HS-5 (cell line): ENCODE measurements at regions not wholly inside any gene's neighbourhood (a gene's known extent, or its start where the extent isn't known, plus 50 kb on each side); places are given as distances from the start of the nearest gene placed in this dataset.

ENCODE experiments used
- DNase-seq: peaks from one replicate; pipeline ENCODE4 v3.0.0-alpha.2; 2012; ENCODE audit warnings: low read depth

GRCh38 chr9:103757062-103757461 is 337.0 kb upstream of the SMC2 start:
- no peak for DNase-seq

- DNase-seq = no peak
Measured at GRCh38 chr9:103761466-103761865, 332.6 kb upstream of the SMC2 start.

DNA sequence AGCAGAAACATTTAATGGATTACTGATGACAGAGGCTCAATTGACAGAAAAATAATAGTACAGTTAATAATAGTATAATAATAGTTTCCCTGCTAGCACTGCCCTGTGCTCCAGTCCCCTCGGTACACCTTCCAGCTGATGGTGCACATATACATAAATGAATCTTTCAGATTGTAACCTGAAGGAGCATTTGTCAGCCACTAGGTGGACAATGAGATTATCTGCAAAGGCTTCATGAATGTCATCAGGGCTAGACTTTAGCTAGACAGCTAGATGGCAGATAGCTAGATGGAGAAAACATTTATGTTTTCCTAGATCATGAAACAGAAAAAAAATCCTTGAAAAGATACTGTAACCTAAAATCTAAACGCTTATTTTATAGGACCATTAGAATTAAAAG is 304.4 kb upstream of the SMC2 start:
- no peak for DNase-seq

DNA sequence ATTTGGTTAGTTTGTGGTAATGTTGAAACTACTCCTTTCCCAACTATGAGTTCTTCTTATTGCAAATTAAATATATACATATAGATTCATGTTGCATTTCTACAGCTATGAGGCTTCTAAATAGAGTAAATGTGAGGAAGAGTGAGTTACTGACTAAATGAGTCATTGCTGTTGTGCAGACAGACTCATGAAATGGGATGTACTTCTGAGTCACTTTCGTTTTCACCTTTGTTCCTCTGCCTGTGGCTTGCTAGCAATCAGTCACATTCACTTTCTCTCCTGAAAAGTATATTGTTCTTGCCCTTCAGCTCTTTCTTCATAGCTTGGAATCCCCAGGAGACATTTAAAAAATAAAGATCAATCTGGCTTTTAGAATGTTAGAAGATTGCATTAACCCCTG is 295.5 kb upstream of the SMC2 start:
- DNase-seq = peak; percentile 73

DNA sequence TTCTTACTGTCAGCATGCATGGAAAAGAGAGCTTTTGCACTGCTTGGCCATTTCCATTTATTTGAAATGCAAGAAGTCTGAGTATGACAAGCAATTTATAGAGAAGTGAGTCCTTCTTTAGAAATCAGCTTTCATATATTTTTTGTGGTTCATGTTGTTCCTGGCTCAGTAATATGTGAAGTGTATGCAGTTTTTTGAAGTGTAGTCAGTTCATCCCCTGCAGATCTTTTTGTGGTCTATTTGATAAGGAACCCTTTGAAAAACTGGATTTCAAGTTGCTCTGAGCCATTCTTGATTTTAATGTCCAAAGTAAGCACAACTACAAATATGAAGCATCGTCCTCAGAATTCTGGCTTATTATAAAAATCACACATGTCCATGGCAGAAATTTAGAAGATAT is 294.1 kb upstream of the SMC2 start:
- DNase-seq = no peak

DNA sequence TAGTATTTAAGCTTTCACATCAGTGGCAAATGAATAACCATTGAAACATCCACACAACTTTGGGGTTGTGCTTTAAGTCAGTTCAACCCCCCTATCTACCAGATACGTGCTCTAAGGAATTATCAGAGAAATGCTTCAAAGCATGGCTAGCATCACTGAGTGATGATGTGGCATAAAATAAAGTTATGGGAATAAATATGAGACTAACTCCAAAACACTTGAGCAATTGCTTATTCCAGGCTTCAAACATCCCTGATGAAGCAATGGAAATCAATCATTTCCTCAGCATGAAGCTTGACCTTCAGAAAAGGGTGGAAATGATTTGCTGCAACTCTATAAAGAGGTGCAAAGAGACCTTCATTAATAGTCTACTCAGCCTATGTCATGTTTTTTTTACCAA is 292.0 kb upstream of the SMC2 start:
- peak; percentile 63 for DNase-seq

GRCh38 chr9:103803245-103803644 is 290.9 kb upstream of the SMC2 start:
- no peak for DNase-seq

DNA sequence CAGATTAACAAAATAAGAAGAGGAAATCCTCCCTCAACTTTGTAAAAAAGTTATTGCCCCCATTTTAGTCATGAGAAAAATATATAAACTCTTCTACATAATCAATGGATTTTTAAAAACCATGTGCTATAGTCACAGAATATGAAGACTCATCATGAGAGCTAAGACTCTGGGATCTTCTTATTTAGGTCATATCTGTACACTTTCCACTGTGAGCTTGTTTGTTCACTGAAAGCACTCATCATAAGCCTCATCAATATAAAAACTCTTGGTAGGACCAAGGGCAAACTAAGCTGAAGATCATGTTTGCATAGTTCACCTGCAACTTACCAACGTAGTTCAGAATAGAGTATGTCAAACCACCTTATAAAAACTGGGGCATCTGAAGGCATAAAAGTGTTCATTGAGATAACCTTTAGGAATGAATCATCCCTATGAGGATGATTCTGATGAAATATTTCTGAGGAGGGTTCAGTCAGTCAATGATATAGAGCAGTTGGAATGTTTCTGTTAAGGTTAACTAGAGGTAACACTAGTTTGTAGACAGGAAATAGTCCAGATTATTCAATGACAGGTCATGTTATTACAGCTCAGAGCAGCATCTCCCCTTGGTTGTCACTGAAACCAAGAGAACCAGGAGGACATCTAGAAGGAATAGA is 289.9 kb upstream of the SMC2 start:
- DNase-seq = peak; percentile 84

DNA sequence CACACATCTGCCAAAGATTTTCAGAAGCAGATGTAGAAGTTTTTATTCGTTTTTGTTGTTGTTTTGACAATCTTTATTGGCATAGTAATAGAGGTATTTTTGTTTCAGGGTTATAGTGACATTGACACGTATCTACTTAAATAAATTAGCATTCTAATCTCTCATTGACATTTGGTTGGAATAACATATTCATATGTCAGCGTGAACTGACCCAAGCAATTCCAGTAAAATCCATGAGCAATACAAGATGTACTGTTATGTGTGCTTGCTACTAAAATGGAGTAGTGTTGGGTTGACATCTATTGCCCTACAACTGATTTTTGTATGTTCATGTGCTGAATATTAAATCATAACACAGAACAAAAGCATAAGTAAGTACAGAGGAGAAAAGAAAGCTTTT is 284.4 kb upstream of the SMC2 start:
- DNase-seq = no peak

DNA sequence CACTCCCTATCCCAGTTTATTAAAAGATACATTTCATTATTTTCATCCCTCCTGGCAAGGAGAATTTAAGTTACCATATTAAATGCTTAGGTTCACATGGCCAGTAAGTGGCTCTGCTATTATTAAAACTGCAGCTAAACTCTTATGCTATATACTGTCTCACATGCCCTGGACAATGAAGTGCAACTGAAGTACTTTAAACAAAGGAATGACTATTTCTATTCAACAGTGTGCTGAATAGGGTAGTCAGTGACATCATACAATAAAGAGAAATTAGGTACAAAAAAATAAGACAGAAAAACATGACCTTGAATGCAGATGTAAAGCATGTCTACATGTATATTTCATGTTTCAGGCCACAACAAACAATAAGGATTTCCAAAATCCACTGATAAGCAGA is 282.6 kb upstream of the SMC2 start:
- no peak for DNase-seq

DNA sequence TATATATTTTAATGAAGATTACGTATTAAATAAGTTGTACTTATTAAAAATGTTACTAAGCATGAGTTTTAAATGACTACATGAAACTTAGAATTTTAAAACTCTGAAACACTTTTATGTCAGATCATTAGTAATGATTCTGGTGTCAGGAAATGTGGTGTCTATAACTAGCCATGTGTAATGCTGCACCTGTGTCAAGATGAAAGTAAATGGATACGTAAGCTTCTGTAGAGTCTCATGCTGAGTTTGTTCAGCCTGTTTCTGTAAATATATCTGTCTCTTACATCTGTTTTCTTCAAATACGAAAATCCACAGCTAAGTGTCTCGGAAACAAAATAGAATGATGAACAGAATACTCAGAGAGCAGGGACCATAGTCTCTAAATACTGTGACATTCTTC is 278.0 kb upstream of the SMC2 start:
- no peak for DNase-seq

- no peak for DNase-seq
Measured at GRCh38 chr9:103819936-103820335, 274.2 kb upstream of the SMC2 start.

DNA sequence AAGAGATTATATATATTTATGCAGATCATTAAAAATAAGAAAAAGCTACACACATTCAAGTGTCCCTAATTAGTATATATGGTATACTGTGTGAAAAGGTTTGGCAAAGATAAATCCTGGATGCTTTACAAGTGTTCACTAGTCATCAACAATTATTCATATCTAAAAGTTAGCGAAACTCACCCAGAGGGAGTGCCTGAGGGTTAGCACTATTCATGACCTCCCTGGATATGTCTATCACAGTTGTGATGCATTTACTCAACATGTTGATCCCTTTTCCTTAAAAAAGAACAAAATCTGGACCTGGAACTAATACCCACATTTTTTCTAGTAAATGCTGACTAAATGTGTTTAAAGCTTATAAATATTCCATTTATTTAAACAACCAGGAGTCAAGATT is 273.0 kb upstream of the SMC2 start:
- no peak for DNase-seq

GRCh38 chr9:103837940-103838339 is 256.2 kb upstream of the SMC2 start:
- DNase-seq = no peak

DNA sequence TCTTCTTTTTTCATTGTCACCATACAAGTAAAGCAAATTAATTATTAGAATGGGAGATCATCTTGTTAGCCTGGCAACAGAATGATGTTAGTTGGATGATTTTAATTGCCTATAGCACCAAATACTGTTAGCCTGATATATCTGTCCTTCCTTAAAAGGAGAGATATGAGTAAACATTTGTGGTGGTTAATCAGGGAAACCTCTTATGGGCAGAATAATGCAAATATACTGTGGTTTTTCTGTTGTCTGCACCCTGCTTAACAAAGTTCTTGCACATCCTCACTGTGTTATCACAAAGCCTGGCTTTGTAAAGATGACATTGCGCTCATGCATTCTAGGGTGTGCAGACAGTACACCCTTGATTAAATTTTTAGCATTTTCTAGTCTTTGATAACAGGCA is 254.9 kb upstream of the SMC2 start:
- no peak for DNase-seq

GRCh38 chr9:103867886-103868285 is 226.2 kb upstream of the SMC2 start:
- peak; percentile 13 for DNase-seq

DNA sequence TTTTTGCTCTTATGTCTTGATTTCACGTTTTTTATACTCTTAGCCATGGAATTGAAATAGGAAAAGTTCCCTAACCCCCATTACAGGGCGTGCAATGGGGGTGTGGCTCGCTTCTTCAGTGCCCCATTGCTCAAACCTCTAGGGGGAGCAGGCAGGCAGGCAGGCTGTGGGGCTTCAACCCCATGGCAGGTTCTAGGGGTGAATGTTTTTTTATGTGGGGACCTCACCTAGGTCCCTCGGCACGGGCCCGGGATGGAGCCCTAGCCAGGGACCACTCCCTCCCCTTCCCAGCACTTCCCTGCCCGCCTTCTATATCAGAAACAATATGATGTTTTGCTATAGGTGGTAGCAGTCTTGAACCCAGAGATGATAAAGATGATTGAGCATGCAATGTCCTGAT is 221.3 kb upstream of the SMC2 start:
- DNase-seq = no peak

- no peak for DNase-seq
Measured at GRCh38 chr9:103881419-103881818, 212.7 kb upstream of the SMC2 start.

DNA sequence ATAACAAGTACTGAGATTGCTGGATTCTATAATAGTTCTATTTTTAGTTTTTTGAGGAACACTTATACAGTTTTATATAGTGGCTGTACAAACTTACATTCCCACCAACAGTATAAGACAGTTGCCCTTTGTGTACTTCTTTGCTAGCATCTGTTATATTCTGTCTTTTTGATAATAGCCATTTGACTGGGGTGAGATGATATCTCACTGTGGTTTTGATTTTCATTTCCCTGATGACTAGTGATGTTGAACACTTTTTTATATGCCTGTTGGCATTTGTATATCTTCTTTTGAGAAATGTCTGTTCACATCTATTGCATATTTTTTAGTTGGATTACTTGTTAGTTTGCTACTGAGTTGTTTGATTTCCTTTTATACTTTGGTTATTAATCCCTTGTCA is 204.1 kb upstream of the SMC2 start:
- no peak for DNase-seq

DNA sequence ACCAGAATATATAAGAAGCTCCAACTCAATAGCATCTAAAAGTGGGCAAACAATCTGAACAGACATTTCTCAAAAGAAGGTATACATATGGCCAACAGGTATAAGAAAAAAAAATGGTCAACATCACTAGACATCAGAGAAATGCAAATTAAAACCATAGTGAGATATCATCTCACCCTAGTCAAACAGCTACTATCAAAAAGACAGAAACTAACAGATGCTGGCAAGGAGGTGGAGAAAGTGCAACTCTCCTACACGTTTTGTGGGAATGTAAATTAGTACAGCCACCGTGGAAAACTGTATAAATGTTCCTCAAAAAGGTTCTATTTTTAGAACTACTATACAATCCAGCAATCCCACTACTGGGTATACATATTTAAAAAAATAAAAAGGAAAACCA is 199.9 kb upstream of the SMC2 start:
- DNase-seq = no peak

DNA sequence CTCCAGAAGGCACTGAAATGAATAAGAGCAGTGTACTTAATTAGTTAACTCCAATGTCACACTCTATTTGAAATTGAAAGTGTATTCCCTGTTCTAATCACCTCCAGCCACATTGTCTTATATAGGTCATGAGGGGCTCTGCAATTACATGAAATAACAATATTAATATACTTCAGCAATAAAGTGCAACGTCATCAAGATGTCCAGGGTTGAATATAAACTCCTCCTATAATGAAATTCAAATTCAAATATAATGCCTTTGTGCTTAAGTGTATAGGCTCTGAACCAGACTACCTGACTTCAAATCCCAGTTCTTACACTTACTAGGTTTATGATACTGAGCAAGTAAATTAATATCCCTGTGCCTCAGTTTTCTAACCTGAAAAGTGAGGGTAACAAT is 195.6 kb upstream of the SMC2 start:
- DNase-seq = no peak

DNA sequence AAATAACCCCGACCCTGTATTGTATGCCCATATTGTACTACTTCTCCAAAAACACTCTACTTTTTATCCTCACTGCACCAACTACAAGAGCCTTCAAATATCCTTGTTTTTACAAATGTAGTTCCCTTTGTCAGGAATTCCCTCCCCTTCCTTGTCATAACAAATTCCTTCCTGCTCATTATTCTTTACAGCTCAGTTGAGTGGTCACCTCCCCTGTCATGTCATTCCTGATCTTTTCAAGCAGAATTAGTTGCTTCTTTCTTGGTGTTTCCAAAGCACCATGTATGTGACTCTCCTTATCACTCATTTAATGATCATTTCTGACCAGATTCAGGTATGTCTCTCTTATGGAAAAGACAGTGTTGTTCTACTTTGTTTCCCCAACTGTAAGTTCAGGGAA is 194.2 kb upstream of the SMC2 start:
- no peak for DNase-seq

- no peak for DNase-seq
Measured at GRCh38 chr9:103900466-103900865, 193.6 kb upstream of the SMC2 start.

DNA sequence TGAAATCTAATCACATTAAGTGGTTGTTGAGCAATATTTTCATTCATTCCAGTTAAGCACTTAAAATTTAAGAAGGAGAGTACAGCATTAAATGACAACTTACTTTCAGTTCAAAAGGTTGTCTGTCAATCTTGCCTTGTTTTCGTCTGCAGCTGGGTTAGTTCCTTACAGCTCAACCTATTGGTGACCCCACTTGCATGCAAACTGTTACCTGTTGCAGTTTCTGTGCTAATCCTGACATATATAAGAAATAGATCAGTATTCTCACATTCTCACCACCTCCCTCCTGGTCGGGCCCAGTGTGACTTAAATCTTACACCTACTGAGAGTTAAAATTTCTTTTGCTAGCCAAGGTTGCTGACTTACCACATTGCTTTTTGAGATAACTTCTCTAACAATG is 191.8 kb upstream of the SMC2 start:
- DNase-seq = no peak

GRCh38 chr9:103904242-103904641 is 189.9 kb upstream of the SMC2 start:
- DNase-seq = no peak
